ENCODE measurements at regions not wholly inside any gene's neighbourhood (a gene's known extent, or its start where the extent isn't known, plus 50 kb on each side); places are given as distances from the start of the nearest gene placed in this dataset.

DNA sequence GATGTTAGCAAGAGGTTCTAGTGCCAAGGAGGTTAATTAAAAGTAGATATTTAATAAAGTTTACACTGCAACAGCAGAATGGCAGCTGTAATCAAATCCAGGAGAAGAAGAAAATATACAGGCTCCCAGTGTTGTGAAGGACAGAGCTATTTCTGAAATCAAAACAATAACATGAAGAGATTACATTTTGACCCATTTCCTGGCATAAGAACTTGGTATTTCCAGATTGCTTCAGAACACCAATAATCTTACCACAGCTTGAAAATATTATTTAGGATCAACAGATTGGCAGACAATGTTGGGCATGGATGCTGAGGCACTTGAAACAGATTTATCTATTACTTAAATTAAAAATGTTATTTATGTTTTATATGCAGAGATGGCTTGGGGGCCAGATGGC, 692.5 kb downstream of the KCNA4 start:
- H3K79me2 ChIP-seq (ENCODE audit: control insufficient read depth, insufficient read depth, low read length), result no peaks in the 10 kb centered on the region
- peaks cover 9% of the 10 kb centered on the region for H3K4me1 ChIP-seq (ENCODE audit: control insufficient read depth, extremely low read depth, insufficient read depth, low read length)
- no peak for FAIRE-seq
- no peak overlapping the region for H3K27ac ChIP-seq (ENCODE audit: insufficient read depth, low read depth, low read length)
- peak; percentile 54 for DNase-seq (ENCODE audit: low read depth, low spot score)
- H3K36me3 ChIP-seq (ENCODE audit: control insufficient read depth in 2 of 2, extremely low read depth in 1 of 2, insufficient read depth in 2 of 2, low read length in 2 of 2), result no peaks in the 10 kb centered on the region
- no peak overlapping the region for H2AFZ ChIP-seq (ENCODE audit: low read depth, low read length)
- dilution Hi-C loops (cut with MboI; ENCODE audit: extremely low pct_ligation_motif_present, low sequenced_read_pairs) (no loop called here), intact Hi-C loops (cut with micrococcal nuclease) (no loop called here)
- no peaks in the 10 kb centered on the region for H3K9me3 ChIP-seq (replicated peaks; ENCODE audit: control insufficient read depth, insufficient read depth, low read length)
- POLR2A ChIA-PET, result no interaction called here
- TF ChIP-seq POLR2AphosphoS5 (IDR thresholded peaks at IDR 0.05; ENCODE audit: insufficient read depth, low read depth, low read length) (no peak), GATA2 (IDR thresholded peaks at IDR 0.05; ENCODE audit: insufficient read depth, insufficient read length, low read depth, low read length) (no peak), FOS (IDR thresholded peaks at IDR 0.05; ENCODE audit: borderline replicate concordance, insufficient read depth, low read length) (no peak), EZH2 (IDR thresholded peaks at IDR 0.05; ENCODE audit: borderline replicate concordance, low read depth, low read length, severe bottlenecking) (no peak), POLR2A (IDR thresholded peaks at IDR 0.05; ENCODE audit: low read depth, low read length) (no peak), MYC (IDR thresholded peaks at IDR 0.05; ENCODE audit: low read depth, low read length) (no peak), JUN (IDR thresholded peaks at IDR 0.05; ENCODE audit: borderline replicate concordance, insufficient read depth, insufficient read length, low read depth) (no peak)
- TF ChIP-seq, protein P1, sequence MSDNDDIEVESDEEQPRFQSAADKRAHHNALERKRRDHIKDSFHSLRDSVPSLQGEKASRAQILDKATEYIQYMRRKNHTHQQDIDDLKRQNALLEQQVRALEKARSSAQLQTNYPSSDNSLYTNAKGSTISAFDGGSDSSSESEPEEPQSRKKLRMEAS (IDR thresholded peaks at IDR 0.05; ENCODE audit: insufficient read depth, insufficient read length), result no peak
- TF ChIP-seq, protein P2, sequence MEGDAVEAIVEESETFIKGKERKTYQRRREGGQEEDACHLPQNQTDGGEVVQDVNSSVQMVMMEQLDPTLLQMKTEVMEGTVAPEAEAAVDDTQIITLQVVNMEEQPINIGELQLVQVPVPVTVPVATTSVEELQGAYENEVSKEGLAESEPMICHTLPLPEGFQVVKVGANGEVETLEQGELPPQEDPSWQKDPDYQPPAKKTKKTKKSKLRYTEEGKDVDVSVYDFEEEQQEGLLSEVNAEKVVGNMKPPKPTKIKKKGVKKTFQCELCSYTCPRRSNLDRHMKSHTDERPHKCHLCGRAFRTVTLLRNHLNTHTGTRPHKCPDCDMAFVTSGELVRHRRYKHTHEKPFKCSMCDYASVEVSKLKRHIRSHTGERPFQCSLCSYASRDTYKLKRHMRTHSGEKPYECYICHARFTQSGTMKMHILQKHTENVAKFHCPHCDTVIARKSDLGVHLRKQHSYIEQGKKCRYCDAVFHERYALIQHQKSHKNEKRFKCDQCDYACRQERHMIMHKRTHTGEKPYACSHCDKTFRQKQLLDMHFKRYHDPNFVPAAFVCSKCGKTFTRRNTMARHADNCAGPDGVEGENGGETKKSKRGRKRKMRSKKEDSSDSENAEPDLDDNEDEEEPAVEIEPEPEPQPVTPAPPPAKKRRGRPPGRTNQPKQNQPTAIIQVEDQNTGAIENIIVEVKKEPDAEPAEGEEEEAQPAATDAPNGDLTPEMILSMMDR (IDR thresholded peaks at IDR 0.05; ENCODE audit: extremely low read depth in 1 of 2, insufficient read depth in 1 of 2, low read depth in 1 of 2, low read length in 2 of 2), result no peak
- no peaks in the 10 kb centered on the region for H4K20me1 ChIP-seq (replicated peaks; ENCODE audit: control insufficient read depth, extremely low read depth, insufficient read depth, low read length)
- H3K4me2 ChIP-seq (ENCODE audit: insufficient read depth, low read length), result no peak overlapping the region
- no peaks in the 10 kb centered on the region for H3K27me3 ChIP-seq (ENCODE audit: control insufficient read depth in 2 of 2, insufficient read depth in 2 of 2, low read length in 2 of 2)
- H3K4me3 ChIP-seq (replicated peaks in 1 of 3; ENCODE audit: insufficient read depth in 1 of 3, low read depth in 1 of 3, low read length in 3 of 3), result no peak overlapping the region
- BruUV-seq (replicated peaks), result no TSS peak
- no peaks in the 10 kb centered on the region for H3K9me1 ChIP-seq (replicated peaks; ENCODE audit: control insufficient read depth, extremely low read depth, insufficient read depth, low read length)
- CTCF ChIA-PET, result interaction anchor here (1.7 to 3.9 kb wide), 5 partner anchors 19 to 1629 kb away, joined by 6 to 15 read pairs (median 8); no protein-coding TSS in a partner anchor
- H3K9ac ChIP-seq (replicated peaks; ENCODE audit: extremely low read depth, insufficient read depth, low read length), result no peak overlapping the region
